ENCODE measurements at regions not wholly inside any gene's neighbourhood (a gene's known extent, or its start where the extent isn't known, plus 50 kb on each side); places are given as distances from the start of the nearest gene placed in this dataset.
A peak's percentile ranks its signal among the peaks of the same experiment; 100 is the strongest.

DNA sequence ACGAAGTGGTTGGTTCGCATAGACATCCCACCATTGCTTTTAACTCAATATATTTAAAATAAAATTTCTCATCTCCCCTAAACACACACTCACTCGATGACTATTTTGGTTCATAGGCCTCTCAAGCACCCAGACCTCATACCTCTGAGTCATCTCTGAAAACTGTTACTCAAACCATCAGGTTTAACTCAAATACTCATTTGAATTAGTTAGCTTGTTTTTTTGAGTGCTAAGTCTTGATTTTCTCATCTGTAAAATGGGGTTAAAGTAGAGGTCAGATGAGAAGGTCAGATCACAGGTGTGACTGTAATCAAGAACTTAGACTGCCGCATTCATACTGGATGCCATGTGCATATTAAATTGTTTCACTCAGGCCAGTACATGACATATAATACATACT is 243.9 kb upstream of the TENT5A start:
- Histone ChIP-seq H3K9me3 (ENCODE audit: low read length) (no peaks in the 10 kb centered on the region), H3K4me1 (ENCODE audit: insufficient read depth, low read length) (peaks cover 41% of the 10 kb centered on the region), H3K79me2 (ENCODE audit: low read length) (no peaks in the 10 kb centered on the region), H3K27ac (ENCODE audit: low read length) (peak overlapping the region; percentile 99), H3K9ac (ENCODE audit: low read length) (peak overlapping the region; percentile 78), H3K4me3 (ENCODE audit: low read length) (peak overlapping the region; percentile 49; the same call in 1 of the 2 replicates), H3F3A (ENCODE audit: low read length, unreplicated experiment) (peaks cover 14% of the 10 kb centered on the region), H3K4me2 (ENCODE audit: low read length) (peak overlapping the region; percentile 78), H4K20me1 (ENCODE audit: low read length) (no peaks in the 10 kb centered on the region), H3K36me3 (ENCODE audit: low read depth, low read length) (no peaks in the 10 kb centered on the region), H3K27me3 (ENCODE audit: low read length) (no peaks in the 10 kb centered on the region), H2AFZ (ENCODE audit: low read length) (no peak overlapping the region), H3K9me2 (replicated peaks; ENCODE audit: low read length) (no peaks in the 10 kb centered on the region)
- POLR2A ChIA-PET (ENCODE audit: unreplicated experiment) = interaction anchor here (0.5 kb wide), 1 partner anchor 10 kb away, joined by 3 read pairs; no protein-coding TSS in a partner anchor
- TF ChIP-seq EZH2phosphoT487 (IDR thresholded peaks at IDR 0.05; ENCODE audit: borderline replicate concordance, low read length) (no peak), CTCF (conservative IDR thresholded peaks at IDR 0.05; ENCODE audit: low read depth, low read length) (no peak), EZH2 (IDR thresholded peaks at IDR 0.05; ENCODE audit: low read length, unreplicated experiment) (no peak)
- DNase-seq (peak; percentile 74), ATAC-seq (peak; percentile 55)
- intact Hi-C loops (cut with micrococcal nuclease) = loop anchor here (2.0 to 5.0 kb wide), 2 partner anchors 58 to 244 kb away; partner anchors contain the start of gene TENT5A
- no TSS peak for BruUV-seq (replicated peaks)
- CTCF ChIA-PET = no interaction called here

DNA sequence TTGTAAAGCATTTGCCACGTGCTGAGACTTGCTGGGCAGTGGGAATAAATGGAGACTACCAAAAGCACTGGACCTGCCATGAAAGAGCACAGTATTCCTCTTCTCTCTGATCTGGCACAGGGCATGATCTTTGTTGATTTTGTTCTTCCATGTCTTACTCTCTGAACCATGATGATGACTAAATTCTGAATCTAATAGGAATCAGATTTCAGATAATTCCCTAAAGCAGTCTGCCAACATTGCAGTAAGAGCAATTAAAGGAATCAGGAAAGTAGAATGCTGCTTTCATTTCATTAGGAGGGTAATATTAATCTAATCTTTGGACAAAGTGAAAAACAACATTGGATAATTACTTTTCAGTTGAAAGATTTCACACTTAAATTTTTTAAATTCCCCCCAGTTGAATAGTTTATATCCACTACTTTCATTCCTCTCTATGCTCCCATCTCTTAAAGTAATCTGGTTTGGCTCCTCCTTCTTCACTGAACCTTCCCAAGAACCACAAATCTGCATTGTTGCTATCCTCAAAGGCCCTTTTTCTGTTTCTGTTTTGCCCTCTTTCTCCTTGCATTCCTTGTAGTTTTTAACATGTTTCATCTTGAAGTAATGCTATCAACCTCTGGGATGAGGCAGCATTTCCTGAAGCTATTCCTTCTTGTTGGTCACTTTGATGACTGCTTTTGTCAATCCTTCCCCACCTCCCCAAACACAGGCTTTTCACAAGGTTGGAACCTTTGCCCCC is 243.2 kb upstream of the TENT5A start:
- ChIA-PET CTCF (no interaction called here), POLR2A (ENCODE audit: unreplicated experiment) (no interaction called here)
- no TSS peak for BruUV-seq (replicated peaks)
- H3K9me2 ChIP-seq (replicated peaks; ENCODE audit: low read length) = no peaks in the 10 kb centered on the region
- no peaks in the 10 kb centered on the region for H3K79me2 ChIP-seq (ENCODE audit: low read length)
- H3F3A ChIP-seq (ENCODE audit: low read length, unreplicated experiment) = peaks cover 14% of the 10 kb centered on the region
- no peaks in the 10 kb centered on the region for H4K20me1 ChIP-seq (ENCODE audit: low read length)
- TF ChIP-seq CTCF (conservative IDR thresholded peaks at IDR 0.05; ENCODE audit: low read depth, low read length) (no peak), EZH2phosphoT487 (IDR thresholded peaks at IDR 0.05; ENCODE audit: borderline replicate concordance, low read length) (no peak), EZH2 (IDR thresholded peaks at IDR 0.05; ENCODE audit: low read length, unreplicated experiment) (no peak)
- DNase-seq (peak; percentile 72), ATAC-seq (peak; percentile 61)
- peak overlapping the region; percentile 78 for H3K9ac ChIP-seq (ENCODE audit: low read length)
- no peaks in the 10 kb centered on the region for H3K36me3 ChIP-seq (ENCODE audit: low read depth, low read length)
- peak overlapping the region; percentile 99 for H3K27ac ChIP-seq (ENCODE audit: low read length)
- no peak overlapping the region for H2AFZ ChIP-seq (ENCODE audit: low read length)
- intact Hi-C loops (cut with micrococcal nuclease) = loop anchor here (2.0 to 5.0 kb wide), 2 partner anchors 57 to 243 kb away; partner anchors contain the start of gene TENT5A
- peak overlapping the region; percentile 78 for H3K4me2 ChIP-seq (ENCODE audit: low read length)
- peaks cover 41% of the 10 kb centered on the region for H3K4me1 ChIP-seq (ENCODE audit: insufficient read depth, low read length)
- H3K27me3 ChIP-seq (ENCODE audit: low read length) = no peaks in the 10 kb centered on the region
- H3K9me3 ChIP-seq (ENCODE audit: low read length) = no peaks in the 10 kb centered on the region
- peak overlapping the region; percentile 49; the same call in 1 of the 2 replicates for H3K4me3 ChIP-seq (ENCODE audit: low read length)

DNA sequence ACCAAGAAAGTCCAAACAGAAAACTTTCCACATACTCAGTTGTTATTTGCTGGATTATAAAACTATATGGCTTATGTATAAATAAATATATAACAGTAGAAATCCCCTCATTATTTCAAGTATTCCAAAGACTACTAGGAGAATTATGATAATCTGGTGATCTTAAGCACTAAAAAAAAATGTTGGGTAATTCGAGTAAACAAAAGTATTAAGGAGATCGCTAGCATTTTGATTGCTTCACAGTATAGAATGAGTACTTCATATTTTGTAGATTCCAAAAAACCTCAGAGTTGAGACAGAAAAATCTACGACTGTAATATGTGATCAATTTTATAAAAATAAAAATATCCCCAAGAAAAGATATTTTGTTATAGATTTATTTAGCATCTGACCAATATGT is 236.4 kb upstream of the TENT5A start:
- no peaks in the 10 kb centered on the region for H3K27me3 ChIP-seq (ENCODE audit: low read length)
- no peak overlapping the region for H3K4me3 ChIP-seq (ENCODE audit: low read length)
- H3K4me2 ChIP-seq (ENCODE audit: low read length) = no peak overlapping the region
- no peaks in the 10 kb centered on the region for H4K20me1 ChIP-seq (ENCODE audit: low read length)
- no peaks in the 10 kb centered on the region for H3K79me2 ChIP-seq (ENCODE audit: low read length)
- H3K36me3 ChIP-seq (ENCODE audit: low read depth, low read length) = no peaks in the 10 kb centered on the region
- H3K9ac ChIP-seq (ENCODE audit: low read length) = no peak overlapping the region
- intact Hi-C loops (cut with micrococcal nuclease) = loop anchor here (10.0 kb wide), 1 partner anchor 524 kb away; no protein-coding TSS in a partner anchor
- no peaks in the 10 kb centered on the region for H3F3A ChIP-seq (ENCODE audit: low read length, unreplicated experiment)
- ATAC-seq (no peak), DNase-seq (no peak)
- H3K27ac ChIP-seq (ENCODE audit: low read length) = no peak overlapping the region
- H3K9me3 ChIP-seq (ENCODE audit: low read length) = no peaks in the 10 kb centered on the region
- H3K9me2 ChIP-seq (replicated peaks; ENCODE audit: low read length) = no peaks in the 10 kb centered on the region
- ChIA-PET POLR2A (ENCODE audit: unreplicated experiment) (no interaction called here), CTCF (no interaction called here)
- H2AFZ ChIP-seq (ENCODE audit: low read length) = no peak overlapping the region
- peaks cover 24% of the 10 kb centered on the region for H3K4me1 ChIP-seq (ENCODE audit: insufficient read depth, low read length)
- BruUV-seq (replicated peaks) = no TSS peak
- TF ChIP-seq EZH2phosphoT487 (IDR thresholded peaks at IDR 0.05; ENCODE audit: borderline replicate concordance, low read length) (no peak), EZH2 (IDR thresholded peaks at IDR 0.05; ENCODE audit: low read length, unreplicated experiment) (no peak), CTCF (conservative IDR thresholded peaks at IDR 0.05; ENCODE audit: low read depth, low read length) (no peak)
